ENCODE measurements at regions not wholly inside any gene's neighbourhood (a gene's known extent, or its start where the extent isn't known, plus 50 kb on each side); places are given as distances from the start of the nearest gene placed in this dataset.
A peak's percentile ranks its signal among the peaks of the same experiment; 100 is the strongest.

GRCh38 chr1:168871531-168871930, 142.5 kb upstream of the DPT start:
- no peak for DNase-seq (ENCODE audit: low spot score)

- no peak for DNase-seq (ENCODE audit: low spot score)
Measured at GRCh38 chr1:168875831-168876230, 146.8 kb upstream of the DPT start.

GRCh38 chr1:168876830-168877229, 147.8 kb upstream of the DPT start:
- DNase-seq (ENCODE audit: low spot score) = no peak

GRCh38 chr1:168879896-168880734, 151.1 kb upstream of the DPT start:
- DNase-seq (ENCODE audit: low spot score) = no peak

- no peak for DNase-seq (ENCODE audit: low spot score)
Measured at GRCh38 chr1:168881656-168882260, 152.8 kb upstream of the DPT start.

GRCh38 chr1:168887381-168887780, 158.4 kb upstream of the DPT start:
- no peak for DNase-seq (ENCODE audit: low spot score)

- no peak for DNase-seq (ENCODE audit: low spot score)
Measured at GRCh38 chr1:168888418-168888817, 159.4 kb upstream of the DPT start.

- no peak for DNase-seq (ENCODE audit: low spot score)
Measured at GRCh38 chr1:168892931-168893330, 163.9 kb upstream of the DPT start.

GRCh38 chr1:168893359-168893801, 164.4 kb upstream of the DPT start:
- DNase-seq (ENCODE audit: low spot score) = no peak

GRCh38 chr1:168894397-168894903, 165.4 kb upstream of the DPT start:
- DNase-seq (ENCODE audit: low spot score) = no peak

- DNase-seq (ENCODE audit: low spot score) = no peak
Measured at GRCh38 chr1:168897249-168897648, 168.2 kb upstream of the DPT start.

GRCh38 chr1:168903237-168903830, 174.3 kb upstream of the DPT start:
- no peak for DNase-seq (ENCODE audit: low spot score)

GRCh38 chr1:168905633-168906032, 176.6 kb upstream of the DPT start:
- no peak for DNase-seq (ENCODE audit: low spot score)

GRCh38 chr1:168906367-168906766, 177.4 kb upstream of the DPT start:
- DNase-seq (ENCODE audit: low spot score) = no peak

- no peak for DNase-seq (ENCODE audit: low spot score)
Measured at GRCh38 chr1:168907053-168907452, 178.0 kb upstream of the DPT start.

- no peak for DNase-seq (ENCODE audit: low spot score)
Measured at GRCh38 chr1:168907786-168908348, 178.9 kb upstream of the DPT start.

GRCh38 chr1:168910403-168910802, 181.4 kb upstream of the DPT start:
- DNase-seq (ENCODE audit: low spot score) = no peak

- no peak for DNase-seq (ENCODE audit: low spot score)
Measured at GRCh38 chr1:168911370-168911769, 182.4 kb upstream of the DPT start.

GRCh38 chr1:168913711-168914463, 184.9 kb upstream of the DPT start:
- no peak for DNase-seq (ENCODE audit: low spot score)

GRCh38 chr1:168917309-168917708, 188.3 kb upstream of the DPT start:
- DNase-seq (ENCODE audit: low spot score) = no peak

- peak; percentile 42 for DNase-seq (ENCODE audit: low spot score)
Measured at GRCh38 chr1:168917796-168918195, 188.7 kb upstream of the ATP1B1 start.
